H9 (cell line): ENCODE measurements at regions not wholly inside any gene's neighbourhood (a gene's known extent, or its start where the extent isn't known, plus 50 kb on each side); places are given as distances from the start of the nearest gene placed in this dataset.

ENCODE experiments used
- DNase-seq: peaks from one replicate; pipeline ENCODE4 v3.0.0-alpha.2; 2017
- H2AFZ ChIP-seq: one replicate; pipeline ENCODE4 v1.6.1; 2013; ENCODE audit warnings: mild to moderate bottlenecking, low read length, control low read depth, moderate library complexity
- H2AK5ac ChIP-seq: 2 replicates; pipeline ENCODE4 v1.6.1; 2013; ENCODE audit warnings: low read length, control low read depth, mixed read lengths; ENCODE audit not compliant: insufficient read length
- H2BK120ac ChIP-seq: one replicate; pipeline ENCODE4 v1.6.1; 2013; ENCODE audit warnings: low read depth, mild to moderate bottlenecking, low read length, control low read depth, inconsistent platforms; ENCODE audit not compliant: poor library complexity, severe bottlenecking
- H2BK12ac ChIP-seq: 2 replicates; pipeline ENCODE4 v1.6.1; 2013; ENCODE audit warnings: low read length, control low read depth, mixed read lengths, low read depth; ENCODE audit not compliant: insufficient read length
- H2BK15ac ChIP-seq: 2 replicates; pipeline ENCODE4 v1.6.1; 2013; ENCODE audit warnings: low read depth, low read length, control low read depth
- H2BK20ac ChIP-seq: one replicate; pipeline ENCODE4 v1.6.1; 2013; ENCODE audit warnings: low read depth, mild to moderate bottlenecking, low read length, control low read depth, inconsistent platforms; ENCODE audit not compliant: poor library complexity, severe bottlenecking
- H2BK5ac ChIP-seq: 2 replicates; pipeline ENCODE4 v1.6.1; 2013; ENCODE audit warnings: low read length, control low read depth, mixed read lengths; ENCODE audit not compliant: insufficient read length
- H3K14ac ChIP-seq: 2 replicates; pipeline ENCODE4 v1.6.1; 2013; ENCODE audit warnings: low read length, control low read depth; ENCODE audit not compliant: insufficient read depth
- H3K18ac ChIP-seq: 2 replicates; pipeline ENCODE4 v1.6.1; 2013; ENCODE audit warnings: low read depth, mild to moderate bottlenecking, mixed read lengths, low read length, control low read depth; ENCODE audit not compliant: insufficient read length
- H3K23ac ChIP-seq: 2 replicates; pipeline ENCODE4 v1.6.1; 2013; ENCODE audit warnings: low read length, control low read depth, mixed read lengths, low read depth; ENCODE audit not compliant: insufficient read length
- H3K23me2 ChIP-seq: 2 replicates; pipeline ENCODE4 v1.6.1; 2013; ENCODE audit warnings: low read depth, mild to moderate bottlenecking, mixed read lengths, low read length, control low read depth; ENCODE audit not compliant: insufficient read length, poor library complexity, severe bottlenecking
- H3K27ac ChIP-seq: 2 replicates; pipeline ENCODE4 v1.5.1; 2013; ENCODE audit warnings: low read length, control low read depth, mixed read lengths, low read depth; ENCODE audit not compliant: insufficient read length
- H3K27me3 ChIP-seq: 2 replicates; pipeline ENCODE4 v1.6.1; 2013; ENCODE audit warnings: low read length, control low read depth, inconsistent platforms; ENCODE audit not compliant: insufficient read depth
- H3K4ac ChIP-seq: 2 replicates; pipeline ENCODE4 v1.6.1; 2013; ENCODE audit warnings: low read depth, mild to moderate bottlenecking, control low read depth, inconsistent platforms, low read length, moderate library complexity
- H3K4me1 ChIP-seq: 2 replicates; pipeline ENCODE4 v1.6.1; 2013; ENCODE audit warnings: low read length, control low read depth, inconsistent platforms; ENCODE audit not compliant: insufficient read depth
- H3K4me2 ChIP-seq: 2 replicates; pipeline ENCODE4 v1.6.1; 2013; ENCODE audit warnings: low read length, control low read depth, mixed read lengths; ENCODE audit not compliant: insufficient read length, insufficient read depth
- H3K56ac ChIP-seq: 2 replicates; pipeline ENCODE4 v1.6.1; 2013; ENCODE audit warnings: low read depth, mild to moderate bottlenecking, mixed read lengths, low read length, control low read depth; ENCODE audit not compliant: insufficient read length
- H3K79me1 ChIP-seq: 2 replicates; pipeline ENCODE4 v1.6.1; 2013; ENCODE audit warnings: low read depth, mild to moderate bottlenecking, moderate library complexity, low read length, control low read depth, inconsistent platforms; ENCODE audit not compliant: insufficient read depth, poor library complexity, severe bottlenecking
- H3K79me2 ChIP-seq: 2 replicates; pipeline ENCODE4 v1.6.1; 2013; ENCODE audit warnings: low read length, control low read depth, inconsistent platforms; ENCODE audit not compliant: insufficient read depth
- H3K9ac ChIP-seq: 2 replicates; pipeline ENCODE4 v1.6.1; 2013; ENCODE audit warnings: low read length, control low read depth, mixed read lengths; ENCODE audit not compliant: insufficient read length; ENCODE audit errors: extremely low read depth
- H3K9me3 ChIP-seq: one replicate; pipeline ENCODE4 v1.6.1; 2013; ENCODE audit warnings: low read depth, low read length, inconsistent platforms; ENCODE audit not compliant: control insufficient read depth
- H3T11ph ChIP-seq: one replicate; pipeline ENCODE4 v1.6.1; 2013; ENCODE audit warnings: mild to moderate bottlenecking, low read length, control low read depth, inconsistent platforms
- H4K20me1 ChIP-seq: one replicate; pipeline ENCODE4 v1.6.1; 2013; ENCODE audit not compliant: control insufficient read depth, insufficient read length, insufficient read depth
- H4K5ac ChIP-seq: 2 replicates; pipeline ENCODE4 v1.6.1; 2013; ENCODE audit warnings: low read depth, mild to moderate bottlenecking, mixed read lengths, low read length, control low read depth; ENCODE audit not compliant: insufficient read length
- H4K8ac ChIP-seq: replicated peaks from 2 replicates; pipeline ENCODE4 v1.6.1; 2013; ENCODE audit warnings: low read length, control low read depth, mixed read lengths, low read depth; ENCODE audit not compliant: insufficient read length
- H4K91ac ChIP-seq: 2 replicates; pipeline ENCODE4 v1.6.1; 2013; ENCODE audit warnings: low read depth, mild to moderate bottlenecking, moderate library complexity, mixed read lengths, low read length, control low read depth; ENCODE audit not compliant: insufficient read length
- H3K27ac Mint-ChIP-seq, 3 experiments: 2 replicates in 2 of 3; 3 replicates in 1 of 3; pipeline ENCODE4 v1.8.0; 2020 to 2021; ENCODE audit warnings: mixed read lengths in 3 of 3, mild to moderate bottlenecking in 1 of 3, moderate library complexity in 1 of 3
- H3K27me3 Mint-ChIP-seq: 2 replicates; pipeline ENCODE4 v1.8.0; 2021; ENCODE audit warnings: low read depth, mild to moderate bottlenecking, moderate library complexity, mixed read lengths
- H3K36me3 Mint-ChIP-seq, 3 experiments: 2 replicates in 2 of 3; 3 replicates in 1 of 3; pipeline ENCODE4 v1.8.0; 2020 to 2021; ENCODE audit warnings: low read depth in 3 of 3, mixed read lengths in 3 of 3; ENCODE audit not compliant: insufficient read depth in 1 of 3
- H3K4me1 Mint-ChIP-seq, 2 experiments: 2 replicates each; pipeline ENCODE4 v1.8.0; 2020; ENCODE audit warnings: mixed read lengths in 2 of 2
- H3K4me3 Mint-ChIP-seq, 2 experiments: 2 replicates in 1 of 2; 3 replicates in 1 of 2; pipeline ENCODE4 v1.8.0; 2020 to 2021; ENCODE audit warnings: mild to moderate bottlenecking in 2 of 2, mixed read lengths in 2 of 2, moderate library complexity in 1 of 2
- H3K9me3 Mint-ChIP-seq, 2 experiments: 2 replicates in 1 of 2; 3 replicates in 1 of 2; pipeline ENCODE4 v1.8.0; 2020; ENCODE audit warnings: mild to moderate bottlenecking in 2 of 2, mixed read lengths in 2 of 2, moderate library complexity in 1 of 2
- WGBS: extraction: QIAGEN DNeasy Blood & Tissue Kit; methylation state at CpG from one replicate; pipeline ENCODE4 v1.1.7; 2013; ENCODE audit warnings: missing lambda C conversion rate, low lambda C conversion rate, mixed read lengths; ENCODE audit not compliant: insufficient read length; ENCODE audit errors: extremely low coverage; 5-methylcytosine and 5-hydroxymethylcytosine counted together
- TF ChIP-seq, protein P1 (sequence below): fragments of 200-600 bp; sonication (generic); conservative IDR thresholded peaks from 3 replicates; pipeline ENCODE4 v1.8.0; 2021; ENCODE audit warnings: antibody characterized with exemption, mild to moderate bottlenecking

DNA sequence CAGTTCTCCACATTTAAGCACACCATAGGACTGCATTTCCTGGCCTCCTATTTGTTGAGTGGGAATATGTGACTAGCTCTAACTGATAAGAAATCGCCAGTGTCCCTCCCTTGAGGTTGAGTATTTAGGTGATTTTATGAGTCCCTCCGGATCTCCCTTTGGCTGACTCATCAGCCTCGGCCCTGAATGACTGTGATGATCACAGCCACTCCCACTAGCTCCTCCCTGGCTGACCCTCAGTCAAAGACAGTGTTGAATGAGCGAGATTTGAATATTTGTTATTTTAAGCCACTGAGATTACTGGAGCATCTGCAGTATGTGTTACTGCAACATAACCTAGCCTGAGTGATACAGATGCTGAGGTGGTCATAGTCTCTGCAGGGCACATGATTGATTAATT is 515.3 kb downstream of the EPHB1 start:
- Histone ChIP-seq H3K23me2 (no peaks in the 10 kb centered on the region), H3T11ph (no peak overlapping the region), H3K4me2 (no peak overlapping the region), H3K18ac (no peak overlapping the region), H4K8ac (no peak overlapping the region), H3K56ac (no peak overlapping the region), H3K9me3 (no peaks in the 10 kb centered on the region), H4K5ac (no peak overlapping the region), H2BK5ac (no peak overlapping the region), H3K4ac (no peak overlapping the region), H3K9ac (no peak overlapping the region), H2AFZ (no peak overlapping the region), H3K4me1 (peaks cover 3% of the 10 kb centered on the region; the same call in 1 of the 2 replicates), H4K20me1 (no peaks in the 10 kb centered on the region), H3K27me3 (no peaks in the 10 kb centered on the region), H3K27ac (no peak overlapping the region), H2BK15ac (no peak overlapping the region), H2BK20ac (no peak overlapping the region), H4K91ac (no peak overlapping the region), H2BK12ac (no peak overlapping the region), H2AK5ac (no peak overlapping the region), H2BK120ac (no peak overlapping the region), H3K79me2 (no peaks in the 10 kb centered on the region), H3K23ac (no peak overlapping the region), H3K79me1 (no peaks in the 10 kb centered on the region), H3K14ac (no peak overlapping the region)
- Mint-ChIP-seq H3K27ac (no peak overlapping the region), H3K36me3 (no peaks in the 10 kb centered on the region), H3K9me3 (no peaks in the 10 kb centered on the region; a peak in 1 of 5 replicates), H3K4me1 (peaks cover 3 to 12% of the 10 kb centered on the region in 2 experiments), H3K4me3 (no peak overlapping the region), H3K27me3 (no peaks in the 10 kb centered on the region; the same call in 1 of the 2 replicates)
- no CpG with 5 or more reads among the region's 4 CpGs for WGBS
- TF ChIP-seq, protein P1, sequence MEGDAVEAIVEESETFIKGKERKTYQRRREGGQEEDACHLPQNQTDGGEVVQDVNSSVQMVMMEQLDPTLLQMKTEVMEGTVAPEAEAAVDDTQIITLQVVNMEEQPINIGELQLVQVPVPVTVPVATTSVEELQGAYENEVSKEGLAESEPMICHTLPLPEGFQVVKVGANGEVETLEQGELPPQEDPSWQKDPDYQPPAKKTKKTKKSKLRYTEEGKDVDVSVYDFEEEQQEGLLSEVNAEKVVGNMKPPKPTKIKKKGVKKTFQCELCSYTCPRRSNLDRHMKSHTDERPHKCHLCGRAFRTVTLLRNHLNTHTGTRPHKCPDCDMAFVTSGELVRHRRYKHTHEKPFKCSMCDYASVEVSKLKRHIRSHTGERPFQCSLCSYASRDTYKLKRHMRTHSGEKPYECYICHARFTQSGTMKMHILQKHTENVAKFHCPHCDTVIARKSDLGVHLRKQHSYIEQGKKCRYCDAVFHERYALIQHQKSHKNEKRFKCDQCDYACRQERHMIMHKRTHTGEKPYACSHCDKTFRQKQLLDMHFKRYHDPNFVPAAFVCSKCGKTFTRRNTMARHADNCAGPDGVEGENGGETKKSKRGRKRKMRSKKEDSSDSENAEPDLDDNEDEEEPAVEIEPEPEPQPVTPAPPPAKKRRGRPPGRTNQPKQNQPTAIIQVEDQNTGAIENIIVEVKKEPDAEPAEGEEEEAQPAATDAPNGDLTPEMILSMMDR, result no peak
- peak; percentile 46 for DNase-seq
